ENCODE measurements at regions not wholly inside any gene's neighbourhood (a gene's known extent, or its start where the extent isn't known, plus 50 kb on each side); places are given as distances from the start of the nearest gene placed in this dataset.

- dilution Hi-C loops (cut with MboI; ENCODE audit: extremely low pct_ligation_motif_present, low sequenced_read_pairs) = no loop called here
Measured at GRCh38 chr5:6302075-6302474, 76.3 kb downstream of the MED10 start.

DNA sequence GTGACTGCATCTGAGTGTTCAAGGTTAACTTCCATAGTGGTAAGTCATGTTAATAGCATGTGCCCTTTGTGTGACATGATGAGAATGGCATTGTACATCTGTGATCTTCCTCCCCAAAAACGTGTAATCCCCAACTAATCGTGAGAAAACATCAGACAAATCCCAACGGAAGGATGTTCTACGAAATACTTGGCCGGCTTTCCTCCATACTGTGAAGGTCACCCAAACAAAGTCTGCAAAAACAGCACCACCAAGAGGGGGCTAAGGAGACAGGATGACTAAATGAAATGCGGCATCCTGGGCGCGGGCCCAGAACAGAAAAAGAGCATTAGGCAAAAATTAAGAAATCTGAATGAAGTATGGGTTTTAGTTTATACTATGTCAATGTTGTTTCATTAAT lies 81.8 kb downstream of the MED10 start:
- Histone ChIP-seq H3K4me3 (ENCODE audit: control insufficient read depth in 2 of 3, extremely low read depth in 1 of 3, insufficient read depth in 2 of 3, low read depth in 1 of 3, low read length in 3 of 3) (no peak overlapping the region), H3K27me3 (ENCODE audit: control insufficient read depth, extremely low read depth, insufficient read depth, low read length) (no peaks in the 10 kb centered on the region), H3K36me3 (ENCODE audit: control insufficient read depth in 2 of 2, extremely low read depth in 1 of 2, insufficient read depth in 2 of 2, low read length in 2 of 2) (no peaks in the 10 kb centered on the region), H3K79me2 (ENCODE audit: control insufficient read depth, insufficient read depth, low read length) (no peaks in the 10 kb centered on the region), H3K9ac (ENCODE audit: control insufficient read depth, extremely low read depth, insufficient read depth, low read length) (no peak overlapping the region), H3K4me1 (ENCODE audit: control insufficient read depth, extremely low read depth, insufficient read depth, low read length) (no peaks in the 10 kb centered on the region), H3K9me3 (ENCODE audit: control insufficient read depth, low read depth, low read length) (no peaks in the 10 kb centered on the region), H2AFZ (ENCODE audit: control insufficient read depth, low read length) (no peak overlapping the region), H3K27ac (ENCODE audit: control insufficient read depth, insufficient read depth, low read length) (no peak overlapping the region), H4K20me1 (ENCODE audit: control insufficient read depth, extremely low read depth, insufficient read depth, low read length) (no peaks in the 10 kb centered on the region), H3K4me2 (ENCODE audit: control insufficient read depth, extremely low read depth, insufficient read depth, low read depth, low read length) (no peak overlapping the region), H3K9me1 (ENCODE audit: control insufficient read depth, extremely low read depth, insufficient read depth, low read length) (no peaks in the 10 kb centered on the region)
- no peak for FAIRE-seq
- TF ChIP-seq, protein P1, sequence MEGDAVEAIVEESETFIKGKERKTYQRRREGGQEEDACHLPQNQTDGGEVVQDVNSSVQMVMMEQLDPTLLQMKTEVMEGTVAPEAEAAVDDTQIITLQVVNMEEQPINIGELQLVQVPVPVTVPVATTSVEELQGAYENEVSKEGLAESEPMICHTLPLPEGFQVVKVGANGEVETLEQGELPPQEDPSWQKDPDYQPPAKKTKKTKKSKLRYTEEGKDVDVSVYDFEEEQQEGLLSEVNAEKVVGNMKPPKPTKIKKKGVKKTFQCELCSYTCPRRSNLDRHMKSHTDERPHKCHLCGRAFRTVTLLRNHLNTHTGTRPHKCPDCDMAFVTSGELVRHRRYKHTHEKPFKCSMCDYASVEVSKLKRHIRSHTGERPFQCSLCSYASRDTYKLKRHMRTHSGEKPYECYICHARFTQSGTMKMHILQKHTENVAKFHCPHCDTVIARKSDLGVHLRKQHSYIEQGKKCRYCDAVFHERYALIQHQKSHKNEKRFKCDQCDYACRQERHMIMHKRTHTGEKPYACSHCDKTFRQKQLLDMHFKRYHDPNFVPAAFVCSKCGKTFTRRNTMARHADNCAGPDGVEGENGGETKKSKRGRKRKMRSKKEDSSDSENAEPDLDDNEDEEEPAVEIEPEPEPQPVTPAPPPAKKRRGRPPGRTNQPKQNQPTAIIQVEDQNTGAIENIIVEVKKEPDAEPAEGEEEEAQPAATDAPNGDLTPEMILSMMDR (optimal IDR thresholded peaks at IDR 0.05 in 1 of 3, IDR thresholded peaks at IDR 0.05 in 1 of 3, conservative IDR thresholded peaks at IDR 0.05 in 1 of 3; ENCODE audit: extremely low read depth in 1 of 3, insufficient read depth in 2 of 3, low read length in 3 of 3) = no peak
- no peak for TF ChIP-seq EZH2 (IDR thresholded peaks at IDR 0.05; ENCODE audit: low read length)
- DNase-seq (ENCODE audit: low read depth, low spot score) = no peak
- dilution Hi-C loops (cut with MboI; ENCODE audit: extremely low pct_ligation_motif_present, low sequenced_read_pairs) = no loop called here

More at GRCh38 chr5:6302075-6302474, 76.3 kb downstream of the MED10 start:
- TF ChIP-seq, protein P1 (optimal IDR thresholded peaks at IDR 0.05 in 1 of 3, IDR thresholded peaks at IDR 0.05 in 1 of 3, conservative IDR thresholded peaks at IDR 0.05 in 1 of 3; ENCODE audit: extremely low read depth in 1 of 3, insufficient read depth in 2 of 3, low read length in 3 of 3) = no peak
- no peak for TF ChIP-seq EZH2 (IDR thresholded peaks at IDR 0.05; ENCODE audit: low read length)
- FAIRE-seq (no peak), DNase-seq (ENCODE audit: low read depth, low spot score) (no peak)
- Histone ChIP-seq H3K27ac (ENCODE audit: control insufficient read depth, insufficient read depth, low read length) (no peak overlapping the region), H3K4me3 (ENCODE audit: control insufficient read depth in 2 of 3, extremely low read depth in 1 of 3, insufficient read depth in 2 of 3, low read depth in 1 of 3, low read length in 3 of 3) (no peak overlapping the region), H3K9me1 (ENCODE audit: control insufficient read depth, extremely low read depth, insufficient read depth, low read length) (no peaks in the 10 kb centered on the region), H4K20me1 (ENCODE audit: control insufficient read depth, extremely low read depth, insufficient read depth, low read length) (no peaks in the 10 kb centered on the region), H2AFZ (ENCODE audit: control insufficient read depth, low read length) (no peak overlapping the region), H3K9ac (ENCODE audit: control insufficient read depth, extremely low read depth, insufficient read depth, low read length) (no peak overlapping the region), H3K4me1 (ENCODE audit: control insufficient read depth, extremely low read depth, insufficient read depth, low read length) (no peaks in the 10 kb centered on the region), H3K79me2 (ENCODE audit: control insufficient read depth, insufficient read depth, low read length) (no peaks in the 10 kb centered on the region), H3K9me3 (ENCODE audit: control insufficient read depth, low read depth, low read length) (no peaks in the 10 kb centered on the region), H3K36me3 (ENCODE audit: control insufficient read depth in 2 of 2, extremely low read depth in 1 of 2, insufficient read depth in 2 of 2, low read length in 2 of 2) (no peaks in the 10 kb centered on the region), H3K27me3 (ENCODE audit: control insufficient read depth, extremely low read depth, insufficient read depth, low read length) (no peaks in the 10 kb centered on the region), H3K4me2 (ENCODE audit: control insufficient read depth, extremely low read depth, insufficient read depth, low read depth, low read length) (no peak overlapping the region)

All from keratinocyte (primary cell).